Lung (tissue), 11 donors: ENCODE measurements at regions not wholly inside any gene's neighbourhood (a gene's known extent, or its start where the extent isn't known, plus 50 kb on each side); places are given as distances from the start of the nearest gene placed in this dataset.

ENCODE experiments used
- ATAC-seq: fragments of 200-7000 bp; cut with Tn5 transposase; one replicate; pipeline ENCODE4 v1.9.1; 2020; ENCODE audit warnings: moderate number of reproducible peaks; ENCODE audit not compliant: insufficient read depth, low FRiP score
- DNase-seq, 3 donors: peaks; one replicate each; pipeline ENCODE4 v3.0.0-alpha.2; 2013 to 2017
- H3K27ac ChIP-seq, 2 donors: one replicate each; pipeline ENCODE4 v1.5.1; 2013; ENCODE audit warnings: mild to moderate bottlenecking in 2 of 2, moderate library complexity in 2 of 2, control low read depth in 1 of 2, inconsistent platforms in 1 of 2, low read depth in 1 of 2, low read length in 1 of 2
- H3K27me3 ChIP-seq, 3 donors: one replicate each; pipeline ENCODE4 v1.5.1; 2013; ENCODE audit warnings: low read length in 2 of 3; ENCODE audit not compliant: control insufficient read depth in 3 of 3, insufficient read depth in 3 of 3
- H3K36me3 ChIP-seq, 4 donors: one replicate each; pipeline ENCODE4 v1.5.1; 2013; ENCODE audit warnings: low read length in 4 of 4, mild to moderate bottlenecking in 1 of 4, moderate library complexity in 1 of 4; ENCODE audit not compliant: control insufficient read depth in 4 of 4, insufficient read depth in 4 of 4
- H3K4me1 ChIP-seq, 5 donors: one replicate each; pipeline ENCODE4 v1.5.1; 2013; ENCODE audit warnings: low read length in 5 of 5, mild to moderate bottlenecking in 2 of 5, moderate library complexity in 1 of 5; ENCODE audit not compliant: control insufficient read depth in 5 of 5, insufficient read depth in 5 of 5
- H3K4me3 ChIP-seq: one replicate; pipeline ENCODE4 v1.5.1; 2013; ENCODE audit warnings: mild to moderate bottlenecking, control low read depth, moderate library complexity
- H3K9ac ChIP-seq, 2 donors: one replicate each; pipeline ENCODE4 v1.5.1; 2013; ENCODE audit warnings: low read length in 2 of 2, control low read depth in 1 of 2; ENCODE audit not compliant: insufficient read depth in 1 of 2
- H3K9me3 ChIP-seq, 4 donors: one replicate each; pipeline ENCODE4 v1.5.1; 2013; ENCODE audit warnings: low read length in 3 of 4, mild to moderate bottlenecking in 1 of 4, moderate library complexity in 1 of 4; ENCODE audit not compliant: control insufficient read depth in 4 of 4, insufficient read depth in 3 of 4
- WGBS, 2 donors: extraction: QIAGEN DNeasy Blood & Tissue Kit; methylation state at CpG; one replicate each; pipeline ENCODE4 v1.1.7; 2013; 5-methylcytosine and 5-hydroxymethylcytosine counted together
- TF ChIP-seq, protein P1 (sequence below): IDR thresholded peaks from 2 replicates; pipeline ENCODE4 v1.5.1; 2012; ENCODE audit warnings: mild to moderate bottlenecking; ENCODE audit errors: control extremely low read depth, extremely low read depth
- donor health status: control.
- donor health status: control.
- donor health status: Bipolar disorder and iron deficiency.
- donor health status: healthy.
- donor health status: DM: yes; HTN: yes; CAD: no.

GRCh38 chr2:183919167-183919566 lies 679.2 kb upstream of the ZNF804A start:
- 56% methylated on average over 1 of the region's 1 CpG for WGBS, 2 donors
- ATAC-seq (no peak), DNase-seq (no peak)
- Histone ChIP-seq H3K4me3 (no peak overlapping the region), H3K27me3 (no peaks in the 10 kb centered on the region), H3K9ac (no peak overlapping the region), H3K4me1 (no peaks in the 10 kb centered on the region), H3K27ac (no peak overlapping the region), H3K36me3 (no peaks in the 10 kb centered on the region), H3K9me3 (no peaks in the 10 kb centered on the region)
- TF ChIP-seq, protein P1, sequence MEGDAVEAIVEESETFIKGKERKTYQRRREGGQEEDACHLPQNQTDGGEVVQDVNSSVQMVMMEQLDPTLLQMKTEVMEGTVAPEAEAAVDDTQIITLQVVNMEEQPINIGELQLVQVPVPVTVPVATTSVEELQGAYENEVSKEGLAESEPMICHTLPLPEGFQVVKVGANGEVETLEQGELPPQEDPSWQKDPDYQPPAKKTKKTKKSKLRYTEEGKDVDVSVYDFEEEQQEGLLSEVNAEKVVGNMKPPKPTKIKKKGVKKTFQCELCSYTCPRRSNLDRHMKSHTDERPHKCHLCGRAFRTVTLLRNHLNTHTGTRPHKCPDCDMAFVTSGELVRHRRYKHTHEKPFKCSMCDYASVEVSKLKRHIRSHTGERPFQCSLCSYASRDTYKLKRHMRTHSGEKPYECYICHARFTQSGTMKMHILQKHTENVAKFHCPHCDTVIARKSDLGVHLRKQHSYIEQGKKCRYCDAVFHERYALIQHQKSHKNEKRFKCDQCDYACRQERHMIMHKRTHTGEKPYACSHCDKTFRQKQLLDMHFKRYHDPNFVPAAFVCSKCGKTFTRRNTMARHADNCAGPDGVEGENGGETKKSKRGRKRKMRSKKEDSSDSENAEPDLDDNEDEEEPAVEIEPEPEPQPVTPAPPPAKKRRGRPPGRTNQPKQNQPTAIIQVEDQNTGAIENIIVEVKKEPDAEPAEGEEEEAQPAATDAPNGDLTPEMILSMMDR = no peak

- TF ChIP-seq, protein P1 = no peak
- WGBS, 2 donors = 84 to 89% methylated on average over 2 of the region's 2 CpGs
- no peak for DNase-seq
- H3K27ac ChIP-seq = no peak overlapping the region
- no peaks in the 10 kb centered on the region for H3K27me3 ChIP-seq
- ATAC-seq = no peak
- no peak overlapping the region for H3K4me3 ChIP-seq
- no peak overlapping the region for H3K9ac ChIP-seq
- H3K9me3 ChIP-seq = no peaks in the 10 kb centered on the region
- H3K36me3 ChIP-seq = no peaks in the 10 kb centered on the region
- no peaks in the 10 kb centered on the region for H3K4me1 ChIP-seq
These were observed 678.4 kb upstream of the ZNF804A start for GRCh38 chr2:183919926-183920325.

DNA sequence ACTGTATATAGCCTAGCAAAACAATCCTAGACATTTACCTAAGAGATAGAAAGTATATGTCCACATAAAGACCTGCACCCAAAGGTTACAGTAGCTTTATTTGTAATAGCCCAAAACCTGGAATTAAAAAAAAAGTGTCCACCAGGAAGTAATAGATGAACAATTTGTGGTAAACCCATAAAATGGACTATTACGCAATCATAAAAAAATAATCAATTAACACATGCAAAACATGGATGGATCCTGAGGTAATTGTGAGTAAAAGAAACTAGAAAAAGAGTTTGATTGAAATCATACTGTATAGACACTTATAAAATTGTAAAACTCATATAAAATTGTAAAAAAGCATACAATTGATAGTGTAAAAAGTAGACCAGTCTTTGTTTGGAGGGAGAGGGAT lies 673.0 kb upstream of the ZNF804A start:
- no peak overlapping the region for H3K27ac ChIP-seq
- H3K27me3 ChIP-seq = no peaks in the 10 kb centered on the region
- WGBS, 2 donors = 86 to 99% methylated on average over 1 of the region's 1 CpG
- no peak for DNase-seq
- H3K9ac ChIP-seq = no peak overlapping the region
- no peaks in the 10 kb centered on the region for H3K36me3 ChIP-seq
- H3K9me3 ChIP-seq = peaks cover 0 to 3% (median 0%) of the 10 kb centered on the region in 4 donors
- H3K4me1 ChIP-seq = peaks cover 0 to 7% (median 0%) of the 10 kb centered on the region in 5 donors
- no peak for ATAC-seq
- TF ChIP-seq, protein P1 = no peak
- H3K4me3 ChIP-seq = no peak overlapping the region

- no peaks in the 10 kb centered on the region for H3K36me3 ChIP-seq
- whole genome bisulfite sequencing, 2 donors = 75 to 77% methylated on average over 1 of the region's 1 CpG
- H3K9me3 ChIP-seq = peaks cover 0 to 3% (median 0%) of the 10 kb centered on the region in 4 donors
- TF ChIP-seq, protein P1 = no peak
- peaks cover 0 to 12% (median 0%) of the 10 kb centered on the region in 5 donors for H3K4me1 ChIP-seq
- ATAC-seq (no peak), DNase-seq (no peak)
- no peak overlapping the region for H3K9ac ChIP-seq
- H3K27me3 ChIP-seq = no peaks in the 10 kb centered on the region
- H3K4me3 ChIP-seq = no peak overlapping the region
- no peak overlapping the region for H3K27ac ChIP-seq
These were observed 671.9 kb upstream of the ZNF804A start for GRCh38 chr2:183926433-183926832.
